H9 (cell line): ENCODE measurements at regions not wholly inside any gene's neighbourhood (a gene's known extent, or its start where the extent isn't known, plus 50 kb on each side); places are given as distances from the start of the nearest gene placed in this dataset.

Experiments used
- DNase-seq: peaks from one replicate; pipeline ENCODE4 v3.0.0-alpha.2; 2017
- H2AFZ ChIP-seq: one replicate; pipeline ENCODE4 v1.6.1; 2013; ENCODE audit warnings: mild to moderate bottlenecking, low read length, control low read depth, moderate library complexity
- H2AK5ac ChIP-seq: 2 replicates; pipeline ENCODE4 v1.6.1; 2013; ENCODE audit warnings: low read length, control low read depth, mixed read lengths; ENCODE audit not compliant: insufficient read length
- H2BK120ac ChIP-seq: one replicate; pipeline ENCODE4 v1.6.1; 2013; ENCODE audit warnings: low read depth, mild to moderate bottlenecking, low read length, control low read depth, inconsistent platforms; ENCODE audit not compliant: poor library complexity, severe bottlenecking
- H2BK12ac ChIP-seq: 2 replicates; pipeline ENCODE4 v1.6.1; 2013; ENCODE audit warnings: low read length, control low read depth, mixed read lengths, low read depth; ENCODE audit not compliant: insufficient read length
- H2BK15ac ChIP-seq: 2 replicates; pipeline ENCODE4 v1.6.1; 2013; ENCODE audit warnings: low read depth, low read length, control low read depth
- H2BK20ac ChIP-seq: one replicate; pipeline ENCODE4 v1.6.1; 2013; ENCODE audit warnings: low read depth, mild to moderate bottlenecking, low read length, control low read depth, inconsistent platforms; ENCODE audit not compliant: poor library complexity, severe bottlenecking
- H2BK5ac ChIP-seq: 2 replicates; pipeline ENCODE4 v1.6.1; 2013; ENCODE audit warnings: low read length, control low read depth, mixed read lengths; ENCODE audit not compliant: insufficient read length
- H3K14ac ChIP-seq: 2 replicates; pipeline ENCODE4 v1.6.1; 2013; ENCODE audit warnings: low read length, control low read depth; ENCODE audit not compliant: insufficient read depth
- H3K18ac ChIP-seq: 2 replicates; pipeline ENCODE4 v1.6.1; 2013; ENCODE audit warnings: low read depth, mild to moderate bottlenecking, mixed read lengths, low read length, control low read depth; ENCODE audit not compliant: insufficient read length
- H3K23ac ChIP-seq: 2 replicates; pipeline ENCODE4 v1.6.1; 2013; ENCODE audit warnings: low read length, control low read depth, mixed read lengths, low read depth; ENCODE audit not compliant: insufficient read length
- H3K23me2 ChIP-seq: 2 replicates; pipeline ENCODE4 v1.6.1; 2013; ENCODE audit warnings: low read depth, mild to moderate bottlenecking, mixed read lengths, low read length, control low read depth; ENCODE audit not compliant: insufficient read length, poor library complexity, severe bottlenecking
- H3K27ac ChIP-seq: 2 replicates; pipeline ENCODE4 v1.5.1; 2013; ENCODE audit warnings: low read length, control low read depth, mixed read lengths, low read depth; ENCODE audit not compliant: insufficient read length
- H3K27me3 ChIP-seq: 2 replicates; pipeline ENCODE4 v1.6.1; 2013; ENCODE audit warnings: low read length, control low read depth, inconsistent platforms; ENCODE audit not compliant: insufficient read depth
- H3K4ac ChIP-seq: 2 replicates; pipeline ENCODE4 v1.6.1; 2013; ENCODE audit warnings: low read depth, mild to moderate bottlenecking, control low read depth, inconsistent platforms, low read length, moderate library complexity
- H3K4me1 ChIP-seq: 2 replicates; pipeline ENCODE4 v1.6.1; 2013; ENCODE audit warnings: low read length, control low read depth, inconsistent platforms; ENCODE audit not compliant: insufficient read depth
- H3K4me2 ChIP-seq: 2 replicates; pipeline ENCODE4 v1.6.1; 2013; ENCODE audit warnings: low read length, control low read depth, mixed read lengths; ENCODE audit not compliant: insufficient read length, insufficient read depth
- H3K56ac ChIP-seq: 2 replicates; pipeline ENCODE4 v1.6.1; 2013; ENCODE audit warnings: low read depth, mild to moderate bottlenecking, mixed read lengths, low read length, control low read depth; ENCODE audit not compliant: insufficient read length
- H3K79me1 ChIP-seq: 2 replicates; pipeline ENCODE4 v1.6.1; 2013; ENCODE audit warnings: low read depth, mild to moderate bottlenecking, moderate library complexity, low read length, control low read depth, inconsistent platforms; ENCODE audit not compliant: insufficient read depth, poor library complexity, severe bottlenecking
- H3K79me2 ChIP-seq: 2 replicates; pipeline ENCODE4 v1.6.1; 2013; ENCODE audit warnings: low read length, control low read depth, inconsistent platforms; ENCODE audit not compliant: insufficient read depth
- H3K9ac ChIP-seq: 2 replicates; pipeline ENCODE4 v1.6.1; 2013; ENCODE audit warnings: low read length, control low read depth, mixed read lengths; ENCODE audit not compliant: insufficient read length; ENCODE audit errors: extremely low read depth
- H3K9me3 ChIP-seq: one replicate; pipeline ENCODE4 v1.6.1; 2013; ENCODE audit warnings: low read depth, low read length, inconsistent platforms; ENCODE audit not compliant: control insufficient read depth
- H3T11ph ChIP-seq: one replicate; pipeline ENCODE4 v1.6.1; 2013; ENCODE audit warnings: mild to moderate bottlenecking, low read length, control low read depth, inconsistent platforms
- H4K20me1 ChIP-seq: one replicate; pipeline ENCODE4 v1.6.1; 2013; ENCODE audit not compliant: control insufficient read depth, insufficient read length, insufficient read depth
- H4K5ac ChIP-seq: 2 replicates; pipeline ENCODE4 v1.6.1; 2013; ENCODE audit warnings: low read depth, mild to moderate bottlenecking, mixed read lengths, low read length, control low read depth; ENCODE audit not compliant: insufficient read length
- H4K8ac ChIP-seq: replicated peaks from 2 replicates; pipeline ENCODE4 v1.6.1; 2013; ENCODE audit warnings: low read length, control low read depth, mixed read lengths, low read depth; ENCODE audit not compliant: insufficient read length
- H4K91ac ChIP-seq: 2 replicates; pipeline ENCODE4 v1.6.1; 2013; ENCODE audit warnings: low read depth, mild to moderate bottlenecking, moderate library complexity, mixed read lengths, low read length, control low read depth; ENCODE audit not compliant: insufficient read length
- H3K27ac Mint-ChIP-seq, 3 experiments: 2 replicates in 2 of 3; 3 replicates in 1 of 3; pipeline ENCODE4 v1.8.0; 2020 to 2021; ENCODE audit warnings: mixed read lengths in 3 of 3, mild to moderate bottlenecking in 1 of 3, moderate library complexity in 1 of 3
- H3K27me3 Mint-ChIP-seq: 2 replicates; pipeline ENCODE4 v1.8.0; 2021; ENCODE audit warnings: low read depth, mild to moderate bottlenecking, moderate library complexity, mixed read lengths
- H3K36me3 Mint-ChIP-seq, 3 experiments: 2 replicates in 2 of 3; 3 replicates in 1 of 3; pipeline ENCODE4 v1.8.0; 2020 to 2021; ENCODE audit warnings: low read depth in 3 of 3, mixed read lengths in 3 of 3; ENCODE audit not compliant: insufficient read depth in 1 of 3
- H3K4me1 Mint-ChIP-seq, 2 experiments: 2 replicates each; pipeline ENCODE4 v1.8.0; 2020; ENCODE audit warnings: mixed read lengths in 2 of 2
- H3K4me3 Mint-ChIP-seq, 2 experiments: 2 replicates in 1 of 2; 3 replicates in 1 of 2; pipeline ENCODE4 v1.8.0; 2020 to 2021; ENCODE audit warnings: mild to moderate bottlenecking in 2 of 2, mixed read lengths in 2 of 2, moderate library complexity in 1 of 2
- H3K9me3 Mint-ChIP-seq, 2 experiments: 2 replicates in 1 of 2; 3 replicates in 1 of 2; pipeline ENCODE4 v1.8.0; 2020; ENCODE audit warnings: mild to moderate bottlenecking in 2 of 2, mixed read lengths in 2 of 2, moderate library complexity in 1 of 2
- CTCF ChIP-seq: fragments of 200-600 bp; sonication (generic); conservative IDR thresholded peaks from 3 replicates; pipeline ENCODE4 v1.8.0; 2021; ENCODE audit warnings: antibody characterized with exemption, mild to moderate bottlenecking
- WGBS: extraction: QIAGEN DNeasy Blood & Tissue Kit; methylation state at CpG from one replicate; pipeline ENCODE4 v1.1.7; 2013; ENCODE audit warnings: missing lambda C conversion rate, low lambda C conversion rate, mixed read lengths; ENCODE audit not compliant: insufficient read length; ENCODE audit errors: extremely low coverage; 5-methylcytosine and 5-hydroxymethylcytosine counted together

GRCh38 chr16:54986409-54986808, 55.7 kb downstream of the IRX5 start:
- H3K27ac ChIP-seq, result no peak overlapping the region

More at GRCh38 chr16:54986409-54986808, 55.7 kb downstream of the IRX5 start:
- Histone ChIP-seq H3T11ph (no peak overlapping the region), H3K4ac (no peak overlapping the region), H4K91ac (no peak overlapping the region), H3K14ac (no peak overlapping the region), H3K23ac (no peak overlapping the region), H3K9ac (no peak overlapping the region), H3K56ac (no peak overlapping the region), H3K79me1 (no peaks in the 10 kb centered on the region), H2AFZ (no peak overlapping the region), H3K4me1 (peaks cover 3% of the 10 kb centered on the region; the same call in 1 of the 2 replicates), H2BK20ac (no peak overlapping the region), H3K23me2 (no peaks in the 10 kb centered on the region), H4K5ac (no peak overlapping the region), H2BK15ac (no peak overlapping the region), H2AK5ac (no peak overlapping the region), H4K20me1 (no peaks in the 10 kb centered on the region), H3K4me2 (no peak overlapping the region), H3K9me3 (no peaks in the 10 kb centered on the region), H4K8ac (no peak overlapping the region), H3K79me2 (no peaks in the 10 kb centered on the region), H2BK12ac (no peak overlapping the region), H2BK120ac (no peak overlapping the region), H3K27me3 (no peaks in the 10 kb centered on the region), H3K18ac (no peak overlapping the region), H2BK5ac (no peak overlapping the region)
- H3K36me3 Mint-ChIP-seq, result no peaks in the 10 kb centered on the region
- peaks cover 21% of the 10 kb centered on the region in 2 experiments for H3K4me1 Mint-ChIP-seq
- WGBS, result no CpG with 5 or more reads among the region's 8 CpGs
- H3K27ac Mint-ChIP-seq, result peak overlapping the region in 1 of 3 experiments; percentile 63; a peak in 1 of 7 replicates
- H3K4me3 Mint-ChIP-seq, result no peak overlapping the region
- H3K27me3 Mint-ChIP-seq, result no peaks in the 10 kb centered on the region
- no peak for DNase-seq
- no peaks in the 10 kb centered on the region for H3K9me3 Mint-ChIP-seq
- TF ChIP-seq CTCF, result no peak
